ENCODE measurements at regions not wholly inside any gene's neighbourhood (a gene's known extent, or its start where the extent isn't known, plus 50 kb on each side); places are given as distances from the start of the nearest gene placed in this dataset.
"Not testable (repeated sequence)": the region's sequence is repeated elsewhere in the genome, so short reads cannot be mapped to it uniquely, and the experiment has no call there.

- H3K4me1 Mint-ChIP-seq: no peaks in the 10 kb centered on the region
- ATAC-seq (ENCODE audit: low read depth) (no peak), DNase-seq (ENCODE audit: low spot score in 2 of 2) (no peak)
- peaks cover 2% of the 10 kb centered on the region for H3K36me3 Mint-ChIP-seq
- no peak overlapping the region for H3K4me3 Mint-ChIP-seq
- peaks cover 22% of the 10 kb centered on the region for H3K27me3 Mint-ChIP-seq
- H3K27ac Mint-ChIP-seq: no peak overlapping the region
- peaks cover under 1% of the 10 kb centered on the region for H3K9me3 Mint-ChIP-seq
Observed at GRCh38 chr14:103232031-103232808, 101.8 kb upstream of the EIF5 start.

- Mint-ChIP-seq H3K36me3 (peaks cover 2% of the 10 kb centered on the region), H3K4me3 (no peak overlapping the region), H3K27ac (no peak overlapping the region), H3K9me3 (peaks cover 2% of the 10 kb centered on the region), H3K4me1 (no peaks in the 10 kb centered on the region), H3K27me3 (peaks cover 18% of the 10 kb centered on the region)
- DNase-seq (ENCODE audit: low spot score in 2 of 2) (no peak), ATAC-seq (ENCODE audit: low read depth) (no peak)
Observed at GRCh38 chr14:103232831-103233319, 101.2 kb upstream of the EIF5 start.

GRCh38 chr14:103233328-103233727 is 100.7 kb upstream of the EIF5 start:
- Mint-ChIP-seq H3K27me3 (peaks cover 16% of the 10 kb centered on the region), H3K4me1 (no peaks in the 10 kb centered on the region)
- no peak for ATAC-seq (ENCODE audit: low read depth)

GRCh38 chr14:103234826-103235225 is 99.2 kb upstream of the EIF5 start:
- H3K4me3 Mint-ChIP-seq; H3K9me3 Mint-ChIP-seq; H3K36me3 Mint-ChIP-seq; H3K27ac Mint-ChIP-seq; H3K27me3 Mint-ChIP-seq; ATAC-seq (ENCODE audit: low read depth); DNase-seq (ENCODE audit: low spot score in 2 of 2); H3K4me1 Mint-ChIP-seq: not testable (repeated sequence)

More at GRCh38 chr14:103233328-103233727, 100.7 kb upstream of the EIF5 start:
- peaks cover 2% of the 10 kb centered on the region for H3K36me3 Mint-ChIP-seq
- no peak for DNase-seq (ENCODE audit: low spot score in 2 of 2)
- H3K9me3 Mint-ChIP-seq: peaks cover 2% of the 10 kb centered on the region
- no peak overlapping the region for H3K4me3 Mint-ChIP-seq
- no peak overlapping the region for H3K27ac Mint-ChIP-seq

- not testable (repeated sequence) for H3K9me3 Mint-ChIP-seq; H3K4me1 Mint-ChIP-seq; H3K27ac Mint-ChIP-seq; H3K4me3 Mint-ChIP-seq; H3K36me3 Mint-ChIP-seq; ATAC-seq (ENCODE audit: low read depth); H3K27me3 Mint-ChIP-seq; DNase-seq (ENCODE audit: low spot score in 2 of 2)
Observed at GRCh38 chr14:103235506-103235905, 98.5 kb upstream of the EIF5 start.

GRCh38 chr14:103239751-103240150 is 94.3 kb upstream of the EIF5 start:
- H3K9me3 Mint-ChIP-seq: peaks cover 2% of the 10 kb centered on the region
- ATAC-seq (ENCODE audit: low read depth): no peak

GRCh38 chr14:103241531-103241930 is 92.5 kb upstream of the EIF5 start:
- DNase-seq (ENCODE audit: low spot score in 2 of 2): no peak
- H3K9me3 Mint-ChIP-seq: peaks cover 2% of the 10 kb centered on the region
- no peaks in the 10 kb centered on the region for H3K36me3 Mint-ChIP-seq
- H3K4me1 Mint-ChIP-seq: no peaks in the 10 kb centered on the region
- peaks cover 11% of the 10 kb centered on the region for H3K27me3 Mint-ChIP-seq
- no peak overlapping the region for H3K27ac Mint-ChIP-seq
- no peak overlapping the region for H3K4me3 Mint-ChIP-seq
- ATAC-seq (ENCODE audit: low read depth): no peak

More at GRCh38 chr14:103239751-103240150, 94.3 kb upstream of the EIF5 start:
- H3K27me3 Mint-ChIP-seq: peaks cover 13% of the 10 kb centered on the region
- DNase-seq (ENCODE audit: low spot score in 2 of 2): no peak
- no peaks in the 10 kb centered on the region for H3K4me1 Mint-ChIP-seq
- H3K27ac Mint-ChIP-seq: no peak overlapping the region
- no peak overlapping the region for H3K4me3 Mint-ChIP-seq
- H3K36me3 Mint-ChIP-seq: peaks cover 2% of the 10 kb centered on the region

- DNase-seq (ENCODE audit: low spot score in 2 of 2) (no peak), ATAC-seq (ENCODE audit: low read depth) (no peak)
- Mint-ChIP-seq H3K36me3 (no peaks in the 10 kb centered on the region), H3K27me3 (peaks cover 15% of the 10 kb centered on the region), H3K4me1 (no peaks in the 10 kb centered on the region), H3K9me3 (no peaks in the 10 kb centered on the region), H3K4me3 (no peak overlapping the region), H3K27ac (no peak overlapping the region)
Observed at GRCh38 chr14:103243764-103244737, 90.0 kb upstream of the EIF5 start.

- H3K36me3 Mint-ChIP-seq; H3K9me3 Mint-ChIP-seq; H3K4me1 Mint-ChIP-seq; ATAC-seq (ENCODE audit: low read depth); H3K4me3 Mint-ChIP-seq; H3K27ac Mint-ChIP-seq; DNase-seq (ENCODE audit: low spot score in 2 of 2): not testable (repeated sequence)
- H3K27me3 Mint-ChIP-seq: peaks cover 16% of the 10 kb centered on the region
Observed at GRCh38 chr14:103245624-103246031, 88.4 kb upstream of the EIF5 start.

- peaks cover 16% of the 10 kb centered on the region for H3K27me3 Mint-ChIP-seq
- ATAC-seq (ENCODE audit: low read depth) (no peak), DNase-seq (ENCODE audit: low spot score in 2 of 2) (no peak)
- no peak overlapping the region for H3K4me3 Mint-ChIP-seq
- no peaks in the 10 kb centered on the region for H3K36me3 Mint-ChIP-seq
- H3K4me1 Mint-ChIP-seq: no peaks in the 10 kb centered on the region
- H3K9me3 Mint-ChIP-seq: no peaks in the 10 kb centered on the region
- no peak overlapping the region for H3K27ac Mint-ChIP-seq
Observed at GRCh38 chr14:103246070-103246469, 88.0 kb upstream of the EIF5 start.

- ATAC-seq (ENCODE audit: low read depth) (no peak), DNase-seq (ENCODE audit: low spot score in 2 of 2) (no peak)
- no peak overlapping the region for H3K27ac Mint-ChIP-seq
- H3K4me1 Mint-ChIP-seq: no peaks in the 10 kb centered on the region
- no peak overlapping the region for H3K4me3 Mint-ChIP-seq
- H3K9me3 Mint-ChIP-seq: no peaks in the 10 kb centered on the region
- peaks cover 19% of the 10 kb centered on the region for H3K27me3 Mint-ChIP-seq
- no peaks in the 10 kb centered on the region for H3K36me3 Mint-ChIP-seq
Observed at GRCh38 chr14:103247169-103247606, 86.8 kb upstream of the EIF5 start.

- ATAC-seq (ENCODE audit: low read depth): no peak
- DNase-seq (ENCODE audit: low spot score in 2 of 2): no peak
- H3K27me3 Mint-ChIP-seq: peaks cover 12% of the 10 kb centered on the region
- H3K4me1 Mint-ChIP-seq: no peaks in the 10 kb centered on the region
- no peak overlapping the region for H3K4me3 Mint-ChIP-seq
- H3K36me3 Mint-ChIP-seq: no peaks in the 10 kb centered on the region
- no peak overlapping the region for H3K27ac Mint-ChIP-seq
- no peaks in the 10 kb centered on the region for H3K9me3 Mint-ChIP-seq
Observed at GRCh38 chr14:103250181-103250580, 83.9 kb upstream of the EIF5 start.

GRCh38 chr14:103250874-103251273 is 83.2 kb upstream of the EIF5 start:
- peaks cover 3% of the 10 kb centered on the region for H3K4me1 Mint-ChIP-seq
- H3K27me3 Mint-ChIP-seq: peaks cover 13% of the 10 kb centered on the region
- ATAC-seq (ENCODE audit: low read depth) (no peak), DNase-seq (ENCODE audit: low spot score in 2 of 2) (no peak)
- no peaks in the 10 kb centered on the region for H3K9me3 Mint-ChIP-seq
- no peaks in the 10 kb centered on the region for H3K36me3 Mint-ChIP-seq
- no peak overlapping the region for H3K4me3 Mint-ChIP-seq
- H3K27ac Mint-ChIP-seq: no peak overlapping the region

GRCh38 chr14:103255555-103255954 is 78.5 kb upstream of the EIF5 start:
- H3K9me3 Mint-ChIP-seq: no peaks in the 10 kb centered on the region
- no peak for ATAC-seq (ENCODE audit: low read depth)
- H3K4me3 Mint-ChIP-seq: no peak overlapping the region
- no peak overlapping the region for H3K27ac Mint-ChIP-seq
- no peaks in the 10 kb centered on the region for H3K36me3 Mint-ChIP-seq
- DNase-seq (ENCODE audit: low spot score in 2 of 2): no peak
- peaks cover 7% of the 10 kb centered on the region for H3K4me1 Mint-ChIP-seq
- peaks cover 8% of the 10 kb centered on the region for H3K27me3 Mint-ChIP-seq
